GM12878 (cell line): ENCODE measurements at regions not wholly inside any gene's neighbourhood (a gene's known extent, or its start where the extent isn't known, plus 50 kb on each side); places are given as distances from the start of the nearest gene placed in this dataset.

Experiments
- ATAC-seq: fragments of 200-7000 bp; cut with Tn5 transposase; 3 replicates; pipeline ENCODE4 v1.9.1; 2020; ENCODE audit warnings: mild to moderate bottlenecking, moderate library complexity
- BruUV-seq: library from RNA; stranded (reverse); fragments of 400-500 nt; replicated peaks from 2 replicates; lab custom pipeline; 2021; lab: Mats Ljungman, UMichigan
- CTCF ChIA-PET: fragments of 300-600 bp; sonication (Branson Sonifier 250); formaldehyde crosslinking; extraction: SDS; loops from one replicate; lab custom pipeline; 2021; ENCODE audit warnings: inconsistent platforms; lab: Yijun Ruan, JAX
- POLR2A ChIA-PET: fragments of 350-600 bp; formaldehyde crosslinking; extraction: SDS; loops from one replicate; lab custom pipeline; 2021; ENCODE audit warnings: inconsistent platforms; lab: Charles Lee
- RAD21 ChIA-PET: fragments of 300-600 bp; sonication (Branson Sonifier 250); formaldehyde crosslinking; loops from one replicate; lab custom pipeline; 2023; ENCODE audit warnings: antibody characterized with exemption; ENCODE audit not compliant: unreplicated experiment; lab: Charles Lee
- SMC1A ChIA-PET: fragments of 300-600 bp; sonication (Branson Sonifier 250); formaldehyde crosslinking; loops from one replicate; lab custom pipeline; 2023; ENCODE audit not compliant: unreplicated experiment, uncharacterized antibody; lab: Charles Lee
- DNase-seq: peaks from one replicate; pipeline ENCODE4 v3.0.0-alpha.2; 2011; ENCODE audit warnings: low read depth, low spot score
- FAIRE-seq: peaks from 3 replicates; lab custom pipeline; 2011; peaks lifted over from hg19 to GRCh38; lab: Jason Lieb, UNC
- H2AFZ ChIP-seq: 2 replicates; pipeline ENCODE4 v1.6.0; 2011; ENCODE audit warnings: low read depth, low read length, control low read depth; ENCODE audit not compliant: control insufficient read depth
- H3K27ac ChIP-seq: 2 replicates; pipeline ENCODE4 v1.5.1; 2011; ENCODE audit warnings: control low read depth; ENCODE audit not compliant: control insufficient read depth, insufficient read depth
- H3K27me3 ChIP-seq, 2 experiments: replicated peaks in 1 of 2; 2 replicates each; pipeline versions ENCODE4 v1.6.0 to v1.6.1; 2011; ENCODE audit warnings: low read length in 1 of 2; ENCODE audit not compliant: control insufficient read depth in 2 of 2, insufficient read depth in 2 of 2
- H3K36me3 ChIP-seq, 2 experiments: 2 replicates each; pipeline ENCODE4 v1.5.1; 2011; ENCODE audit warnings: low read length in 1 of 2; ENCODE audit not compliant: control insufficient read depth in 2 of 2, insufficient read depth in 2 of 2
- H3K4me1 ChIP-seq: 2 replicates; pipeline ENCODE4 v1.6.1; 2011; ENCODE audit warnings: mild to moderate bottlenecking, low read length, moderate library complexity, mixed read lengths; ENCODE audit not compliant: control insufficient read depth, insufficient read depth
- H3K4me2 ChIP-seq: 2 replicates; pipeline ENCODE4 v1.6.0; 2011; ENCODE audit warnings: control low read depth; ENCODE audit not compliant: control insufficient read depth, insufficient read depth
- H3K4me3 ChIP-seq: fragments of 200-600 bp; sonication (generic); 2 replicates; pipeline ENCODE4 v1.5.1; 2016
- H3K79me2 ChIP-seq: 2 replicates; pipeline ENCODE4 v1.6.0; 2011; ENCODE audit warnings: low read length; ENCODE audit not compliant: control insufficient read depth, insufficient read depth
- H3K9ac ChIP-seq: 2 replicates; pipeline ENCODE4 v1.8.0; 2011; ENCODE audit warnings: low read length, control low read depth, mixed read lengths; ENCODE audit not compliant: control insufficient read depth, insufficient read depth
- H3K9me3 ChIP-seq: replicated peaks from 3 replicates; pipeline ENCODE4 v1.5.1; 2011; ENCODE audit warnings: mild to moderate bottlenecking, low read length; ENCODE audit not compliant: control insufficient read depth, insufficient read depth
- H4K20me1 ChIP-seq: 2 replicates; pipeline ENCODE4 v1.6.0; 2011; ENCODE audit not compliant: control insufficient read depth, insufficient read depth
- ATF2 ChIP-seq: IDR thresholded peaks from 2 replicates; pipeline ENCODE4 v1.6.1; 2012; ENCODE audit warnings: low read length, inconsistent platforms
- HSF1 ChIP-seq: fragments of 150-350 bp; IDR thresholded peaks from 2 replicates; pipeline ENCODE4 v1.6.1; 2014; ENCODE audit warnings: mild to moderate bottlenecking, low read depth, low read length
- NFXL1 ChIP-seq: fragments of 450-650 bp; IDR thresholded peaks from 2 replicates; pipeline ENCODE4 v1.6.1; 2017; ENCODE audit warnings: antibody characterized with exemption, mild to moderate bottlenecking, borderline replicate concordance
- SIN3A ChIP-seq: IDR thresholded peaks from 2 replicates; pipeline ENCODE4 v1.6.1; 2012; ENCODE audit warnings: low read depth, low read length, improper control_type of control experiment
- SRF ChIP-seq, 2 experiments: IDR thresholded peaks; 2 replicates each; pipeline ENCODE4 v1.6.1; 2011; ENCODE audit warnings: low read depth in 2 of 2, low read length in 2 of 2, mild to moderate bottlenecking in 1 of 2, moderate library complexity in 1 of 2
- SUPT20H ChIP-seq: IDR thresholded peaks from 2 replicates; pipeline ENCODE4 v1.6.1; 2011; ENCODE audit warnings: low read depth, mild to moderate bottlenecking, low read length, moderate library complexity, borderline replicate concordance; ENCODE audit not compliant: control insufficient read depth
- YY1 ChIP-seq: IDR thresholded peaks from 2 replicates; pipeline ENCODE4 v1.6.1; 2011; ENCODE audit warnings: low read depth, mild to moderate bottlenecking, low read length
- ZBTB11 ChIP-seq: fragments of 450-650 bp; formaldehyde crosslinking; IDR thresholded peaks from 2 replicates; pipeline ENCODE4 v1.5.0; 2022; ENCODE audit warnings: mild to moderate bottlenecking, missing genetic modification characterization
- WGBS: methylation state at CpG from one replicate; pipeline ENCODE4 v1.1.6; 2016; ENCODE audit warnings: low lambda C conversion rate; ENCODE audit not compliant: insufficient replicate concordance, insufficient coverage; ENCODE audit errors: missing lambda C conversion rate; 5-methylcytosine and 5-hydroxymethylcytosine counted together
- in situ Hi-C: fragments of 300-500 bp; cut with MboI; formaldehyde crosslinking; loops from 9 replicates; pipeline ENCODE4 v1.14.3; 2018; ENCODE audit warnings: mixed read lengths
- intact Hi-C: fragments of 100-400 bp; cut with micrococcal nuclease; formaldehyde crosslinking; loops from one replicate; pipeline ENCODE4 v1.14.2; 2022; ENCODE audit not compliant: unreplicated experiment
- TF ChIP-seq, protein P1 (sequence below): fragments of 450-650 bp; IDR thresholded peaks from 2 replicates; pipeline ENCODE4 v1.6.1; 2017; ENCODE audit warnings: mild to moderate bottlenecking, moderate library complexity

DNA sequence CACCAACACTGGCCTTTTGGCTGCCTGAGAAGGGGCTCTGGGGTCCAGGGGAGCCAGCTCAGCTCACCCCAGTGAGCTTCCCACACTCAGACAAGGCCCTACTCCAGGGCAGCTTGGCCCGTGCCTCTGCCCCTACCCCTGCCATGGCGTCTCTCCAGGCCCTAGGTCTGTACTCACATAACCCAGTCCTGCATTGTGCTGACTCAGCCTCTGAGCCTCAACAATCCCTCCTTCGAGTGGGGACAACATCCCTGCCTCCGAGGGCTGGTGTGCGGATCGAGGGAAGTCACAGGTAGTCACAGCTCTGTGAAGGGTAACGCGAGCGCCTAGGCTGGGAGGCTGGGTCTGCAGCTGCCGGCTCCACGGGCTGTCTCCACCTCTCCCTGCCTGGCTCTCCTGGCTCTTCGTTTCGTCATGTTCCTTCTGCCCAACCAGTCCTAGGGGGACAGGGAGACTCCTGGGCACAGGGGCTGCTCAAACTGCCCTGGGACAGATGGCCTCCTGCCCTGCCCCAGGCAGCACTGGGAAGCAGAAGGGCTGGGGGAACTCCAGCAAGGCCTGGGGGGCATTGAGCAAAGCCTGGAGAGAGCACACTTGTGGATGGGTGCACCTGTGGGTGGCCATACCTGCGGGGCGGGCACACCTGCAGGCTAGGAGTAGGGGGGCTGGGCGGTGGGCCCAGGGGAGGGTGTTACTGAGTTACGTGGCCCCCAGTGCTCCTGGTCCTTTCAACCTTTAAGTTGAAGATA lies 74.6 kb downstream of the RRM2 start:
- ChIA-PET SMC1A (no interaction called here), POLR2A (no interaction called here), CTCF (no interaction called here), RAD21 (no interaction called here)
- DNase-seq (no peak), FAIRE-seq (no peak), ATAC-seq (no peak)
- 79% methylated on average over 17 of the region's 17 CpGs for WGBS
- Histone ChIP-seq H3K27ac (no peak overlapping the region), H3K9me3 (no peaks in the 10 kb centered on the region), H3K79me2 (no peaks in the 10 kb centered on the region), H4K20me1 (no peaks in the 10 kb centered on the region), H3K4me1 (no peaks in the 10 kb centered on the region), H3K9ac (no peak overlapping the region), H2AFZ (no peak overlapping the region), H3K4me3 (no peak overlapping the region), H3K27me3 (no peaks in the 10 kb centered on the region), H3K36me3 (peaks cover 0 to 6% of the 10 kb centered on the region in 2 experiments; a peak in 2 of 4 replicates), H3K4me2 (no peak overlapping the region)
- BruUV-seq, result no TSS peak
- in situ Hi-C loops (no loop called here), intact Hi-C loops (no loop called here)
- no peak for TF ChIP-seq NFXL1
- TF ChIP-seq SRF (IDR thresholded peaks at IDR 0.05; ENCODE audit: low read depth in 2 of 2, low read length in 2 of 2), result no peak
- TF ChIP-seq, protein P1, sequence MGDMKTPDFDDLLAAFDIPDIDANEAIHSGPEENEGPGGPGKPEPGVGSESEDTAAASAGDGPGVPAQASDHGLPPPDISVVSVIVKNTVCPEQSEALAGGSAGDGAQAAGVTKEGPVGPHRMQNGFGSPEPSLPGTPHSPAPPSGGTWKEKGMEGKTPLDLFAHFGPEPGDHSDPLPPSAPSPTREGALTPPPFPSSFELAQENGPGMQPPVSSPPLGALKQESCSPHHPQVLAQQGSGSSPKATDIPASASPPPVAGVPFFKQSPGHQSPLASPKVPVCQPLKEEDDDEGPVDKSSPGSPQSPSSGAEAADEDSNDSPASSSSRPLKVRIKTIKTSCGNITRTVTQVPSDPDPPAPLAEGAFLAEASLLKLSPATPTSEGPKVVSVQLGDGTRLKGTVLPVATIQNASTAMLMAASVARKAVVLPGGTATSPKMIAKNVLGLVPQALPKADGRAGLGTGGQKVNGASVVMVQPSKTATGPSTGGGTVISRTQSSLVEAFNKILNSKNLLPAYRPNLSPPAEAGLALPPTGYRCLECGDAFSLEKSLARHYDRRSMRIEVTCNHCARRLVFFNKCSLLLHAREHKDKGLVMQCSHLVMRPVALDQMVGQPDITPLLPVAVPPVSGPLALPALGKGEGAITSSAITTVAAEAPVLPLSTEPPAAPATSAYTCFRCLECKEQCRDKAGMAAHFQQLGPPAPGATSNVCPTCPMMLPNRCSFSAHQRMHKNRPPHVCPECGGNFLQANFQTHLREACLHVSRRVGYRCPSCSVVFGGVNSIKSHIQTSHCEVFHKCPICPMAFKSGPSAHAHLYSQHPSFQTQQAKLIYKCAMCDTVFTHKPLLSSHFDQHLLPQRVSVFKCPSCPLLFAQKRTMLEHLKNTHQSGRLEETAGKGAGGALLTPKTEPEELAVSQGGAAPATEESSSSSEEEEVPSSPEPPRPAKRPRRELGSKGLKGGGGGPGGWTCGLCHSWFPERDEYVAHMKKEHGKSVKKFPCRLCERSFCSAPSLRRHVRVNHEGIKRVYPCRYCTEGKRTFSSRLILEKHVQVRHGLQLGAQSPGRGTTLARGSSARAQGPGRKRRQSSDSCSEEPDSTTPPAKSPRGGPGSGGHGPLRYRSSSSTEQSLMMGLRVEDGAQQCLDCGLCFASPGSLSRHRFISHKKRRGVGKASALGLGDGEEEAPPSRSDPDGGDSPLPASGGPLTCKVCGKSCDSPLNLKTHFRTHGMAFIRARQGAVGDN, result no peak
- no peak for TF ChIP-seq SUPT20H
- TF ChIP-seq YY1, result no peak
- no peak for TF ChIP-seq ATF2
- TF ChIP-seq SIN3A, result no peak
- no peak for TF ChIP-seq ZBTB11 (CRISPR knock-in tag)
- no peak for TF ChIP-seq HSF1
